ENCODE measurements at regions not wholly inside any gene's neighbourhood (a gene's known extent, or its start where the extent isn't known, plus 50 kb on each side); places are given as distances from the start of the nearest gene placed in this dataset.

- H3K27ac Mint-ChIP-seq (ENCODE audit: unreplicated experiment) = no peak overlapping the region
- CTCF ChIA-PET = interaction anchor here (0.7 to 0.8 kb wide), 2 partner anchors 47 to 572 kb away, joined by 3 to 8 read pairs; no protein-coding TSS in a partner anchor
- intact Hi-C loops (cut with micrococcal nuclease; ENCODE audit: unreplicated experiment) = no loop called here
- no peak for TF ChIP-seq CTCF (IDR thresholded peaks at IDR 0.05; ENCODE audit: unreplicated experiment)
- no TSS peak for BruUV-seq (replicated peaks)
- DNase-seq = no peak
- no peak overlapping the region for H3K4me3 Mint-ChIP-seq (ENCODE audit: low read depth, unreplicated experiment)
- peaks cover 4% of the 10 kb centered on the region for H3K9me3 Mint-ChIP-seq (ENCODE audit: low read depth, unreplicated experiment)
- no peaks in the 10 kb centered on the region for H3K36me3 Mint-ChIP-seq (ENCODE audit: insufficient read depth, unreplicated experiment)
- no peaks in the 10 kb centered on the region for H3K4me1 Mint-ChIP-seq (ENCODE audit: low read depth, unreplicated experiment)
- no peaks in the 10 kb centered on the region for H3K27me3 Mint-ChIP-seq (ENCODE audit: unreplicated experiment)
Measured at GRCh38 chr3:178244733-178245709, 291.2 kb upstream of the KCNMB2 start.

- intact Hi-C loops (cut with micrococcal nuclease; ENCODE audit: unreplicated experiment) = no loop called here
- CTCF ChIA-PET = interaction anchor here (0.7 to 0.8 kb wide), 2 partner anchors 48 to 573 kb away, joined by 3 to 8 read pairs; no protein-coding TSS in a partner anchor
- H3K27ac Mint-ChIP-seq (ENCODE audit: unreplicated experiment) = no peak overlapping the region
- H3K4me1 Mint-ChIP-seq (ENCODE audit: low read depth, unreplicated experiment) = no peaks in the 10 kb centered on the region
- TF ChIP-seq CTCF (IDR thresholded peaks at IDR 0.05; ENCODE audit: unreplicated experiment) = no peak
- H3K4me3 Mint-ChIP-seq (ENCODE audit: low read depth, unreplicated experiment) = no peak overlapping the region
- no peaks in the 10 kb centered on the region for H3K9me3 Mint-ChIP-seq (ENCODE audit: low read depth, unreplicated experiment)
- H3K27me3 Mint-ChIP-seq (ENCODE audit: unreplicated experiment) = no peaks in the 10 kb centered on the region
- DNase-seq = no peak
- H3K36me3 Mint-ChIP-seq (ENCODE audit: insufficient read depth, unreplicated experiment) = no peaks in the 10 kb centered on the region
- BruUV-seq (replicated peaks) = no TSS peak
Measured at GRCh38 chr3:178246004-178246403, 290.2 kb upstream of the KCNMB2 start.

- Mint-ChIP-seq H3K27me3 (ENCODE audit: unreplicated experiment) (no peaks in the 10 kb centered on the region), H3K27ac (ENCODE audit: unreplicated experiment) (no peak overlapping the region), H3K4me3 (ENCODE audit: low read depth, unreplicated experiment) (no peak overlapping the region), H3K4me1 (ENCODE audit: low read depth, unreplicated experiment) (no peaks in the 10 kb centered on the region), H3K36me3 (ENCODE audit: insufficient read depth, unreplicated experiment) (no peaks in the 10 kb centered on the region), H3K9me3 (ENCODE audit: low read depth, unreplicated experiment) (no peaks in the 10 kb centered on the region)
- TF ChIP-seq CTCF (IDR thresholded peaks at IDR 0.05; ENCODE audit: unreplicated experiment) = no peak
- CTCF ChIA-PET = no interaction called here
- no peak for DNase-seq
- intact Hi-C loops (cut with micrococcal nuclease; ENCODE audit: unreplicated experiment) = no loop called here
- no TSS peak for BruUV-seq (replicated peaks)
Measured at GRCh38 chr3:178255315-178255714, 280.9 kb upstream of the KCNMB2 start.

GRCh38 chr3:178257491-178257890 is 278.7 kb upstream of the KCNMB2 start:
- Mint-ChIP-seq H3K4me3 (ENCODE audit: low read depth, unreplicated experiment) (no peak overlapping the region), H3K9me3 (ENCODE audit: low read depth, unreplicated experiment) (no peaks in the 10 kb centered on the region), H3K27ac (ENCODE audit: unreplicated experiment) (no peak overlapping the region), H3K4me1 (ENCODE audit: low read depth, unreplicated experiment) (no peaks in the 10 kb centered on the region), H3K27me3 (ENCODE audit: unreplicated experiment) (no peaks in the 10 kb centered on the region), H3K36me3 (ENCODE audit: insufficient read depth, unreplicated experiment) (no peaks in the 10 kb centered on the region)
- TF ChIP-seq CTCF (IDR thresholded peaks at IDR 0.05; ENCODE audit: unreplicated experiment) = no peak
- DNase-seq = no peak
- CTCF ChIA-PET = interaction anchor here (0.6 kb wide), 1 partner anchor 15 kb away, joined by 3 read pairs; no protein-coding TSS in a partner anchor
- BruUV-seq (replicated peaks) = no TSS peak
- intact Hi-C loops (cut with micrococcal nuclease; ENCODE audit: unreplicated experiment) = no loop called here

Measured in Calu3 (cell line).